ENCODE measurements at regions not wholly inside any gene's neighbourhood (a gene's known extent, or its start where the extent isn't known, plus 50 kb on each side); places are given as distances from the start of the nearest gene placed in this dataset.
A peak's percentile ranks its signal among the peaks of the same experiment; 100 is the strongest.
"Not testable (repeated sequence)": the region's sequence is repeated elsewhere in the genome, so short reads cannot be mapped to it uniquely, and the experiment has no call there.

- no peak overlapping the region for H3K4me3 ChIP-seq (ENCODE audit: low read depth, low read length)
- no peak for DNase-seq (ENCODE audit: low read depth)
Observed at GRCh38 chr17:71063127-71063526, 893.8 kb downstream of the KCNJ2 start.

- DNase-seq (ENCODE audit: low read depth): no peak
- H3K4me3 ChIP-seq (ENCODE audit: low read depth, low read length): no peak overlapping the region
Observed at GRCh38 chr17:71063559-71063958, 894.2 kb downstream of the KCNJ2 start.

GRCh38 chr17:71067669-71068407 lies 898.5 kb downstream of the KCNJ2 start:
- H3K4me3 ChIP-seq (ENCODE audit: low read depth, low read length): no peak overlapping the region
- DNase-seq (ENCODE audit: low read depth): no peak

- peak; percentile 8 for DNase-seq (ENCODE audit: low read depth)
- H3K4me3 ChIP-seq (ENCODE audit: low read depth, low read length): no peak overlapping the region
Observed at GRCh38 chr17:71068408-71068750, 899.0 kb downstream of the KCNJ2 start.

GRCh38 chr17:71071041-71071440 lies 901.7 kb downstream of the KCNJ2 start:
- no peak for DNase-seq (ENCODE audit: low read depth)
- no peak overlapping the region for H3K4me3 ChIP-seq (ENCODE audit: low read depth, low read length)

- no peak overlapping the region for H3K4me3 ChIP-seq (ENCODE audit: low read depth, low read length)
- peak; percentile 98 for DNase-seq (ENCODE audit: low read depth)
Observed at GRCh38 chr17:71071837-71072236, 902.5 kb downstream of the KCNJ2 start.

GRCh38 chr17:71080937-71081336 lies 911.6 kb downstream of the KCNJ2 start:
- DNase-seq (ENCODE audit: low read depth): no peak
- no peak overlapping the region for H3K4me3 ChIP-seq (ENCODE audit: low read depth, low read length)

GRCh38 chr17:71081666-71082065 lies 912.3 kb downstream of the KCNJ2 start:
- DNase-seq (ENCODE audit: low read depth): no peak
- H3K4me3 ChIP-seq (ENCODE audit: low read depth, low read length): no peak overlapping the region

- no peak overlapping the region for H3K4me3 ChIP-seq (ENCODE audit: low read depth, low read length)
- no peak for DNase-seq (ENCODE audit: low read depth)
Observed at GRCh38 chr17:71084219-71084618, 914.9 kb downstream of the KCNJ2 start.

GRCh38 chr17:71084838-71085237 lies 915.5 kb downstream of the KCNJ2 start:
- no peak for DNase-seq (ENCODE audit: low read depth)
- H3K4me3 ChIP-seq (ENCODE audit: low read depth, low read length): no peak overlapping the region

- no peak overlapping the region for H3K4me3 ChIP-seq (ENCODE audit: low read depth, low read length)
- no peak for DNase-seq (ENCODE audit: low read depth)
Observed at GRCh38 chr17:71085238-71086033, 916.1 kb downstream of the KCNJ2 start.

- no peak for DNase-seq (ENCODE audit: low read depth)
- H3K4me3 ChIP-seq (ENCODE audit: low read depth, low read length): no peak overlapping the region
Observed at GRCh38 chr17:71089431-71089830, 920.1 kb downstream of the KCNJ2 start.

GRCh38 chr17:71098071-71098470 lies 928.7 kb downstream of the KCNJ2 start:
- no peak for DNase-seq (ENCODE audit: low read depth)
- H3K4me3 ChIP-seq (ENCODE audit: low read depth, low read length): no peak overlapping the region

GRCh38 chr17:71099003-71099714 lies 929.8 kb downstream of the KCNJ2 start:
- no peak overlapping the region for H3K4me3 ChIP-seq (ENCODE audit: low read depth, low read length)
- no peak for DNase-seq (ENCODE audit: low read depth)

- DNase-seq (ENCODE audit: low read depth): no peak
Observed at GRCh38 chr17:71102777-71103176, 933.4 kb downstream of the KCNJ2 start.

GRCh38 chr17:71104225-71104624 lies 934.9 kb downstream of the KCNJ2 start:
- no peak overlapping the region for H3K4me3 ChIP-seq (ENCODE audit: low read depth, low read length)
- DNase-seq (ENCODE audit: low read depth): no peak

More at GRCh38 chr17:71102777-71103176, 933.4 kb downstream of the KCNJ2 start:
- no peak overlapping the region for H3K4me3 ChIP-seq (ENCODE audit: low read depth, low read length)

- not testable (repeated sequence) for DNase-seq (ENCODE audit: low read depth); H3K4me3 ChIP-seq (ENCODE audit: low read depth, low read length)
Observed at GRCh38 chr17:71106056-71106455, 936.7 kb downstream of the KCNJ2 start.

GRCh38 chr17:71107136-71107535 lies 937.8 kb downstream of the KCNJ2 start:
- peak; percentile 49 for DNase-seq (ENCODE audit: low read depth)
- H3K4me3 ChIP-seq (ENCODE audit: low read depth, low read length): no peak overlapping the region

GRCh38 chr17:71109697-71110096 lies 940.4 kb downstream of the KCNJ2 start:
- DNase-seq (ENCODE audit: low read depth): no peak
- H3K4me3 ChIP-seq (ENCODE audit: low read depth, low read length): no peak overlapping the region

- peak; percentile 48 for DNase-seq (ENCODE audit: low read depth)
- H3K4me3 ChIP-seq (ENCODE audit: low read depth, low read length): no peak overlapping the region
Observed at GRCh38 chr17:71110326-71110725, 941.0 kb downstream of the KCNJ2 start.

Measured in skeletal muscle cell (primary cell).